NT2/D1 (cell line): ENCODE measurements at regions not wholly inside any gene's neighbourhood (a gene's known extent, or its start where the extent isn't known, plus 50 kb on each side); places are given as distances from the start of the nearest gene placed in this dataset.

Experiments
- DNase-seq: peaks from one replicate; pipeline ENCODE4 v3.0.0-alpha.2; 2011; ENCODE audit warnings: low read depth, low spot score
- H3K27me3 ChIP-seq: 2 replicates; pipeline ENCODE4 v1.6.0; 2011; ENCODE audit warnings: mild to moderate bottlenecking; ENCODE audit not compliant: insufficient read length, insufficient read depth
- H3K36me3 ChIP-seq: 2 replicates; pipeline ENCODE4 v1.6.1; 2011; ENCODE audit warnings: mild to moderate bottlenecking, low read length, mixed read lengths; ENCODE audit not compliant: insufficient read depth, insufficient read length
- H3K4me1 ChIP-seq: 2 replicates; pipeline ENCODE4 v1.5.1; 2011; ENCODE audit not compliant: insufficient read depth, insufficient read length
- H3K4me3 ChIP-seq: 2 replicates; pipeline ENCODE4 v1.5.1; 2011; ENCODE audit warnings: low read depth; ENCODE audit not compliant: insufficient read length
- H3K9ac ChIP-seq: 2 replicates; pipeline ENCODE4 v1.6.0; 2011; ENCODE audit warnings: low read depth; ENCODE audit not compliant: insufficient read length
- H3K9me3 ChIP-seq: 2 replicates; pipeline ENCODE4 v1.5.1; 2011; ENCODE audit warnings: mild to moderate bottlenecking, low read length; ENCODE audit not compliant: insufficient read depth
- SUZ12 ChIP-seq: IDR thresholded peaks from 2 replicates; pipeline ENCODE4 v1.6.1; 2011; ENCODE audit not compliant: insufficient read length, insufficient read depth; ENCODE audit errors: extremely low read depth
- YY1 ChIP-seq: IDR thresholded peaks from 2 replicates; pipeline ENCODE4 v1.6.1; 2011; ENCODE audit not compliant: insufficient read length, insufficient read depth
- ZNF274 ChIP-seq: IDR thresholded peaks from 2 replicates; pipeline ENCODE4 v1.6.1; 2011; ENCODE audit warnings: mild to moderate bottlenecking, low read depth, low read length

DNA sequence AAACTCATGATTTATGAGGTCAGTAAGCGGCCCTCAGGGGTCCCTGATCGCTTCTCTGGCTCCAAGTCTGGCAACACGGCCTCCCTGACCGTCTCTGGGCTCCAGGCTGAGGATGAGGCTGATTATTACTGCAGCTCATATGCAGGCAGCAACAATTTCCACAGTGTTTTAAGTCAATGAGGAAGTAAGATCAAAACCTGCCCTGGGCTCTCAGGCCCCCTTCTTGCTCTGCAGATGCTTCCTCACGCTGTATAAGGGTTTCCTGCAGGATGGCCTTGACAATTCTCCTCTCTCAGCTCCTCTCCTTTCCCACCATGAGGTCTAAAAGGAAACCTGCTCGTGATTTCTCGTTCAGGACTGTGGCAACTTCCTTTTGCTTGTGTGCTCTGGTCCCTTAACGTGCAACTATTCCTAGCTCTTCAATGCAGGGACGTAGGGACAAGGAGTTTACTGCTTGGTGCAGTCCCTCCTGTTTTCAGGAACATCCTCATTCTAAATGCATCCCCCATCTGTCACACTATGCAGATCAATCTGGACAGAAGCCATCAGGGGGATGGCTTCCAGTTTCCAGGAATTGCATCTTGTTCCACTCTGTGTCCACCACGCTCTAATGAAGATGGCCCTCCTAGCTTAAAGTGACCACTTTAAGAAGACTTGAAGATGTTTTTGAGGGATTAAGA, 64.3 kb upstream of the IGLL5 start:
- no peaks in the 10 kb centered on the region for H3K4me1 ChIP-seq
- H3K4me3 ChIP-seq = no peak overlapping the region
- no peaks in the 10 kb centered on the region for H3K9me3 ChIP-seq
- H3K27me3 ChIP-seq = peaks cover 100% of the 10 kb centered on the region
- no peak for DNase-seq
- H3K36me3 ChIP-seq = no peaks in the 10 kb centered on the region
- no peak overlapping the region for H3K9ac ChIP-seq
- TF ChIP-seq ZNF274 = no peak
- TF ChIP-seq SUZ12 = no peak
- no peak for TF ChIP-seq YY1

DNA sequence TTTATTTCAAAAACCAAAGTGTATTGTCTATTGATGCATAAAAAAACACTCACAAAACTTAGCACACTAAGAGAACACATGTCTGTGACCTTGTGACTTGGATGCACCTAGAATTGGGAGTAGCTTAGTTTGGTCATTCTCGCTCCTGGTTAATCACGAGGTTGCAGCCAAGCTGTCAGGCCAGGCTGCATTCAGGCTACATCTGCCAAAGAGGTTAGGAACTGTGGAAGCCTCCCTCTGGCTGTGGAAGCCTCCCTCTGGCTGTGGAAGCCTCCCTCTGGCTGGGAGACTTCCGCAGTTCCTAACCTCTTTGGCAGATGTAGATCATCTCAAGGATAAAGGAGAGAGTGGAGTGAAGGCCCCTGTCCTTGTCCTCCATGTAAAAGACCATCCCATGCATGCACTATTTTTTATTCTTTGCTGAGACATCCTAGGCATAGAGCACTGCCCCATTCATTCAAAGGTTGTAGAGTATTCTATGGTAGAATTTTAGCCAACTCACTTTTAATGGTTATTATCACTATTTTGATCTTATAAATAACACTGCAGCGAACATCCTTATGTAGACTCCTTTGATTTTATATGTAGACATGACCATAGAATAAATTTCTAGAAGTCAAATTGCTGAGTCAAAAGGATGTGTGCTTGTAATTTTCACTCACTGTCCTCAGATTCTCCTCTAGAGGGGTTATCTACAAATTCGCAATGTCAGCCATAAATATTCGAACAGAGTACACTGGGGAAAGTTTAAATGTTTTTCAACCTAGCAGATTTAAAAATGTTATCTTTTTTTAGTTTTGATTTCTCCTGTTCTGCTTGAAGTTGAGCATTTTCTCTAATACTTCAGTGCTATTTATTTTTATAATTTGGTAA, 63.0 kb upstream of the IGLL5 start:
- TF ChIP-seq YY1 (no peak), ZNF274 (no peak), SUZ12 (no peak)
- Histone ChIP-seq H3K4me3 (no peak overlapping the region), H3K4me1 (no peaks in the 10 kb centered on the region), H3K27me3 (peaks cover 96% of the 10 kb centered on the region), H3K9me3 (no peaks in the 10 kb centered on the region), H3K9ac (no peak overlapping the region), H3K36me3 (no peaks in the 10 kb centered on the region)
- no peak for DNase-seq

DNA sequence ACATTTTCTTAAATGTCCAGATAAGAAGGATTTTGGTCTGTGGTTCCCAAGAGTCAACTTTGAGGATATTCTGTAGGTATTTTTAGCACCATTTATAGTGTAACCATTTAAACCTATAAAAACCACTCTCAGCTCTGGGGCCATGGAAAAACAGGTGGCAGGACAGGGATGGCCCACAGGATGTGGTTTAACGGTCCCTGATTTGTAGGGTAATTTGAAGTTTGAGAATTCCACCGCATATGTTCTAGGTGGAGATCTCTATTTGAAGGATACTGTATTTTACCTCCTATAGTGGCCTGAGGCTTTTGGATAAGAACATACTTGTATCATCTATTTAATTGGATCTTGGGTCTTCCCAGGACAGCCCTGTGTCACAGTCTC, 62.4 kb upstream of the IGLL5 start:
- Histone ChIP-seq H3K36me3 (no peaks in the 10 kb centered on the region), H3K4me3 (no peak overlapping the region), H3K9ac (no peak overlapping the region), H3K4me1 (no peaks in the 10 kb centered on the region), H3K9me3 (no peaks in the 10 kb centered on the region), H3K27me3 (peaks cover 96% of the 10 kb centered on the region)
- DNase-seq = no peak
- TF ChIP-seq SUZ12 = no peak
- no peak for TF ChIP-seq ZNF274
- no peak for TF ChIP-seq YY1

DNA sequence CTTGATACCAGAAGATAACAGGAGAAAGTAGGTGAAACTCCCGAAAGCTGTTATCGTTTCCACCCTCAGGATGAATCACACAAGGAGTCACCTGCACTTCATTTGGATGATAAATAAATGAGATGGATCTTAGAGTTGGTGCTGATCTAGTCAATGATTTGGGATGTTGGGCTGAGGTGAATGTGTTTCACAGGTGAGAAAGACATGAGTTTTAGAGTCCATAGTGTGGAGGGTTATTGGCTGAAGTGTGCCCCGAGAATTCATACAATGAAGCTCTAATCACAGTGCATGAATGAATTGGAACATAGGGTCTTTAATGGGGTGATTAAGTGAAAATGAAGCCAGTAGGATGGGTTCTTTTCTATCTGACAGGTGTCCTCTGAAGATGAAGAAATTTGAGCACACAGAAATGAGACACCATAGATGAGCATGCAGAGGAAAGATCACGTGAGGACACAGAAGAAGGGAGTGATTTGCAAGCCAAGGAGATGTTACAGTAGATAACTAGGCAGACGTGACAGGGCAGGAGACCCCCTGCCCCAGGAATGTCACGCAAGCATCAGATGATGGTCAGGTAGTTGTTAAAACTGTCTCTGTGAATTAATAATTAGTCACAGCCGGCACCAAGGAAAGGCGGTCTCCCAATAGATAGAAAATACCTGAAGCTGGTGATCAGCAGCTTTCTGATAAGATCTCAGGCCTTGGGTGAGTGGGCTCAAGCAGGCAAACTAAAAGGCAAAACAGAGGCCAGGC, 60.3 kb upstream of the IGLL5 start:
- peaks cover 94% of the 10 kb centered on the region for H3K27me3 ChIP-seq
- H3K9ac ChIP-seq = no peak overlapping the region
- H3K9me3 ChIP-seq = 0 out of 2 replicates have a peak, but pooled peaks cover 6% of the 10 kb centered on the region

DNA sequence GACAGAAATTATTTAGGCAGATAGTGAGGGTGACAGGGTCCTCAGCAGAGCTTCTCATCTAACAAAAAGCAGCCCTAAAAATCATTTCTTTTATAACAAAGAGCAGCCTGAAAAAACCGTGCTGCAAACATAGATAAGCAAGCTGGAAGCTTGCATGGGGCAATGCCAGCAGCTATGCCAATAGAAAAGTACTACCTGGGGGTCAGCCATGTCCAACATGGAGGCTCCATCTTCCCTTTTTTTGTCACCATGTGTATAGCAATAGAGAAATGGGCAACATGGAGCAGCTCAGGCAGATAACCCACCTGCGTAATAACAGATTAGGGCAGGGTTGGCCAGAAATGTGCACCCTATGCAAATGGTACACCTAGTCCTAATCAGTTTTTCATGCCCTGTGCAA, 57.4 kb upstream of the IGLL5 start:
- Histone ChIP-seq H3K9ac (no peak overlapping the region), H3K4me1 (no peaks in the 10 kb centered on the region), H3K27me3 (peaks cover 92% of the 10 kb centered on the region), H3K9me3 (0 out of 2 replicates have a peak, but pooled peaks cover 6% of the 10 kb centered on the region), H3K36me3 (no peaks in the 10 kb centered on the region), H3K4me3 (no peak overlapping the region)
- TF ChIP-seq YY1 (no peak), SUZ12 (no peak), ZNF274 (no peak)
- DNase-seq = no peak

More for the DNA sequence above, 60.3 kb upstream of the IGLL5 start:
- H3K4me1 ChIP-seq = no peaks in the 10 kb centered on the region
- no peak overlapping the region for H3K4me3 ChIP-seq
- no peak for DNase-seq
- H3K36me3 ChIP-seq = no peaks in the 10 kb centered on the region
- TF ChIP-seq YY1 (no peak), ZNF274 (no peak), SUZ12 (no peak)

DNA sequence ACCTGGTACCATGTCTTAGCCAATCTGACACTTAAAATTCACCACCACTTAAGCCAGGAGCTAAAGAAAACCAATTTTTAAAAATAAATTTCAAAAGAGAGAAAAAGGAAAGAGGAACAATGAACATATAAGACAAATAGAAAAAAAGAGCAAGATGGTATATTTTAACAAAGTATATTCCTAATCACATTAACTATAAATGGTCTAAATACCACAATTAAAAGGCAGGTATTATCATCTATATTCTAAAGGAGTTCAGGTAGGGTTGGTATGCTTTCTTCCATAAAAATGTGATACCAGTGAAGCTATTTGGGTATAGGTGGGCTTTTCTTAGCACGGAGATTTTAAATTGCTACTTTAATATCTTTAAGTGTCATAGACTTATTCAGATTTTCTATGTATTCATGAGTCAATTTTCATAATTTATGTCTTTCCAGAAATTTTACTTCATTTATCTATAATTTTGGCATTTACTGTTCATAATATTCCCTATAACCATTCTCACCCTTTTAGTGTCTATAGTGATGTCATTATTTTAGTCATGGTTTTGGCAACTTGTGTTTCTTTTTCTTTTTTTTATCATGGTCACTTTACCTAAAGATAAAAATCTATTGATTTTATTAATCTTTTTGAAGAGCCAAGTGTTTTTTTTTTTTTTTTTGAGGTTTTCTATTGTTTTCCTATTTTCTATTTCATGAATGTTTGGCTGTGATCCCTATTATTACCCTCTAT, 56.5 kb upstream of the IGLL5 start:
- peaks cover 92% of the 10 kb centered on the region for H3K27me3 ChIP-seq
- no peaks in the 10 kb centered on the region for H3K4me1 ChIP-seq
- TF ChIP-seq ZNF274 = no peak
- TF ChIP-seq YY1 = no peak
- TF ChIP-seq SUZ12 = no peak
- DNase-seq = no peak
- no peak overlapping the region for H3K9ac ChIP-seq
- H3K4me3 ChIP-seq = no peak overlapping the region
- 0 out of 2 replicates have a peak, but pooled peaks cover 6% of the 10 kb centered on the region for H3K9me3 ChIP-seq
- H3K36me3 ChIP-seq = no peaks in the 10 kb centered on the region
